Stimulated activated CD8-positive, alpha-beta memory T cell treated with anti-CD3 and anti-CD28 coated beads, Interleukin-15, amount 100 ng/mL, for 24 hours (primary cell): ENCODE measurements at regions not wholly inside any gene's neighbourhood (a gene's known extent, or its start where the extent isn't known, plus 50 kb on each side); places are given as distances from the start of the nearest gene placed in this dataset.
"Not testable (repeated sequence)": the region's sequence is repeated elsewhere in the genome, so short reads cannot be mapped to it uniquely, and the experiment has no call there.

Experiments
- DNase-seq: peaks from one replicate; pipeline ENCODE4 v3.0.0-alpha.2; 2020; ENCODE audit warnings: low read depth

DNA sequence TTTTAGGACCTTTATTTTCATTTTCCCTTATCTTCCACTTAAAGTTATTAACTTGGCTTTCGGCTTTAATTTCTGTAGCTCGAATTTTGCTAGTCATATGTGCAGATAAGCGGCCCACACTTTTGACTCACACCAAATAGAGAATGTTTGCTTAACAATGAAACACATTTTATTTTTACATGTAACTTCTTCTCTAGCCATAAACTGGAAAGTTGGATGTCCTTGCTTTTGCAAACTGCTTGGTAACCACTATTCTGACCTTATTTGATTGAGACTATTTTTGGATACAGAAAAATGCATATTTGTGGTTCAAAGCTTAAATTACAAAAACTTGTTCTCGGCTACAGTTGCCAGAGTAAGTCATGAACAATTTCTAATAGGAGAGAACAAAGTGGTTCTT, 600.0 kb downstream of the KCTD12 start:
- no peak for DNase-seq

- DNase-seq = no peak
These were observed 600.7 kb downstream of the KCTD12 start for GRCh38 chr13:76285463-76285862.

GRCh38 chr13:76279766-76280165, 606.4 kb downstream of the KCTD12 start:
- DNase-seq = not testable (repeated sequence)

GRCh38 chr13:76271728-76272232, 614.4 kb downstream of the KCTD12 start:
- no peak for DNase-seq

GRCh38 chr13:76268307-76268706, 617.9 kb downstream of the KCTD12 start:
- DNase-seq = not testable (repeated sequence)

DNA sequence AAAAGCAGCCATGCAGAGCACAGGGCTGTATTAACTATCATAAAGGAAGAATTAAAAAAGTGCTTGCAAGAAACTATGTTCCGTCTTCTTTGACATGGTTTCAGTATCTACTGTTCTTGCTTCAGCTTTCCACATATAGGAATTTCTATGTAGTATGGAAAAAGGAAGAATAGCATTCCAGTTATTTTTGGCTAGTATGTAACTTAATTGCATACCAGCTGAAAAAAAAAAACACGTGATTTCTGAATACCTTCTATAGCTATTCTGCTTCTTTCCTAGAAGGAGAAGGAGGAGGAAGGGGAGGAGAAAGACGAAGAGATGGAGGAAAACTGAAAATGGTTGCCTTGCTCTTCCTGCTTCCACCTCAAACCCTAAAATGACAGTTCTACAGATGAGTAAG, 619.0 kb downstream of the KCTD12 start:
- DNase-seq = no peak

GRCh38 chr13:76266561-76266960, 619.6 kb downstream of the KCTD12 start:
- DNase-seq = no peak

- DNase-seq = no peak
These were observed 614.1 kb downstream of the LMO7 start for GRCh38 chr13:76250211-76250610.

GRCh38 chr13:76245920-76246319, 609.8 kb downstream of the LMO7 start:
- no peak for DNase-seq

GRCh38 chr13:76245211-76245610, 609.1 kb downstream of the LMO7 start:
- DNase-seq = no peak

DNA sequence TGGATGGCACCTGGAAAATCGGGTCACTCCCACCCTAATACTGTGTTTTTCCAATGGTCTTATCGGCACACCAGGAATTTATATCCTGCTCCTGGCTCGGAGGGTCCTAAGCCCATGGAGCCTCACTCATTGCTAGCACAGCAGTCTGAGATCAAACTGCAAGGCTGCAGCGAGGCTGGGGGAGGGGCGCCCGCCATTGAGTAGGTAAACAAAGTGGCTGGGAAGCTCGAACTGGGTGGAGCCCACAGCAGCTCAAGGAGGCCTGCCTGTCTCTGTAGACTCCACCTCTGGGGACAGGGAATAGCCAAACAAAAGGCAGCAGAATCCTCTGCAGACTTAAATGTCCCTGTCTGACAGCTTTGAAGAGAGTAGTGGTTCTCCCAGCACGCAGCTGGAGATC, 607.0 kb downstream of the LMO7 start:
- DNase-seq = not testable (repeated sequence)

DNA sequence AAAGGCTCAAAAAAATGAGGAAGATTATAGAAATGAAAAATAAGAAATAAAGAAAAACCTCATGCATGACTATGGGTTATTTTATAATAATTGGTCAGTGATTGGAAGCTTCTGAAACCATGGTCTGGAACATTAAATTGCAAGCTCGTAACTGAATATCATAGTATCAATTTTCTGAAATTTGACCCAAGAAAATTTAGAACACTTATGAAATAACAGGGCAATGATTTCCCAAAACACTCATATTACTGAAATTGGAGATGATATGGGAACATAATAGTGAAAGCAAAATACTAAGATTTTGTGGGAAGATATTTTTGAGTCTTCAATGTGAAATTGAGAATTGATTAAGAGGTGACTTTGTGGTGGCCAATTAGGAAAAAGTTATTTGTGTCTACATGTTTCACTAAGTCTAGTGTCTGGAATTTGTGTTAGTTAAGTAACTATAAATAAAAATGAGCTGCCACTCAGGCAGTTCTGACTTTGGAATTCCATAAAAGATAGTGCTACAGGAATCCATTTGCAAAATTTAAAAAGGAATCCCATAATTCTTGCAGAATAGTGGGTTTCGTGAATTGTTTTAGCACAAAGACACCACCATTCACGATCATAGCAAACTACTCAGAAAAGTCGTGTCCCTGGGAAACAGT, 603.0 kb downstream of the LMO7 start:
- no peak for DNase-seq

GRCh38 chr13:76231522-76232167, 595.5 kb downstream of the LMO7 start:
- DNase-seq = no peak

GRCh38 chr13:76229281-76229680, 593.2 kb downstream of the LMO7 start:
- no peak for DNase-seq

DNA sequence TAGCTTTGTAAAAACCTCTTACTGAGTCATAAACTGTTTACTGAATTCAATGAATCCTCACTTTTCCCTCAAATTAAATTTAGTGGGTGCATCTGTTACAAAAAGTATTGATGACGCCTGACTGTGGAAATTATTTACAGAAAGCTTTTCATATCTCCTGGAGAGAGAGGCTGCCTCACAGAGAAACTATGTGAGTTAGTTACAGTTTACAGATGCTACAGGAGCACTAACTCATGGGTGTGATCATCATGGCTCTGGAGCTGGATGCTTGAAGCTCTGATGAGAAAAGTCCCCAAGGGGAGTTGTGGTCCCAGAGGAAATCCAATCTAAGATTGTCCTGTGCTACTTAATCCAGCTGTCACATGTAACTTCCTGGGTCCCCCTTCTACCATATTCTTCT, 590.8 kb downstream of the LMO7 start:
- no peak for DNase-seq

GRCh38 chr13:76225815-76226489, 589.8 kb downstream of the LMO7 start:
- DNase-seq = no peak

GRCh38 chr13:76223999-76224398, 587.9 kb downstream of the LMO7 start:
- no peak for DNase-seq

- no peak for DNase-seq
These were observed 587.4 kb downstream of the LMO7 start for GRCh38 chr13:76223565-76223964.

- DNase-seq = no peak
These were observed 586.4 kb downstream of the LMO7 start for GRCh38 chr13:76222511-76222910.

DNA sequence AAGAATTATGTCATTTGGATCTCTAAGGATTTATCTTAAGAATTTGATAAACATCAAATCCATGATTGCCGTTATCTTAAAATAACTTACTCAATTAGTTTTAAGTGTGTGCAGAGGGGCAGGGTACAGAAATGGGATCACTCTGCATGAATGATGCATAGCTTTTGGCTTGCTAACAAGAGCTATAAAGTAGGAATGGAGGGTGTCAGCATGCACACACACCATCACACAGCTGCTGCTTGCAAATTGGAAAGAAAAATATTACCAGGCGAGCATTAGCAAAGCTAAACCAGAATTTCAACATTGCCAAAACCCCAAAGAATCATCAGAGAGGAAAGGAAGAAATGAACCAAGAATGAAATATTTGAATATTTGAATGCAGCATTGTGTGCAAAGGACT, 580.6 kb downstream of the LMO7 start:
- no peak for DNase-seq

- no peak for DNase-seq
These were observed 577.9 kb downstream of the LMO7 start for GRCh38 chr13:76214001-76214400.

- DNase-seq = no peak
These were observed 577.3 kb downstream of the LMO7 start for GRCh38 chr13:76213423-76213904.

GRCh38 chr13:76210262-76210661, 574.1 kb downstream of the LMO7 start:
- no peak for DNase-seq
